ENCODE measurements at regions not wholly inside any gene's neighbourhood (a gene's known extent, or its start where the extent isn't known, plus 50 kb on each side); places are given as distances from the start of the nearest gene placed in this dataset.

DNA sequence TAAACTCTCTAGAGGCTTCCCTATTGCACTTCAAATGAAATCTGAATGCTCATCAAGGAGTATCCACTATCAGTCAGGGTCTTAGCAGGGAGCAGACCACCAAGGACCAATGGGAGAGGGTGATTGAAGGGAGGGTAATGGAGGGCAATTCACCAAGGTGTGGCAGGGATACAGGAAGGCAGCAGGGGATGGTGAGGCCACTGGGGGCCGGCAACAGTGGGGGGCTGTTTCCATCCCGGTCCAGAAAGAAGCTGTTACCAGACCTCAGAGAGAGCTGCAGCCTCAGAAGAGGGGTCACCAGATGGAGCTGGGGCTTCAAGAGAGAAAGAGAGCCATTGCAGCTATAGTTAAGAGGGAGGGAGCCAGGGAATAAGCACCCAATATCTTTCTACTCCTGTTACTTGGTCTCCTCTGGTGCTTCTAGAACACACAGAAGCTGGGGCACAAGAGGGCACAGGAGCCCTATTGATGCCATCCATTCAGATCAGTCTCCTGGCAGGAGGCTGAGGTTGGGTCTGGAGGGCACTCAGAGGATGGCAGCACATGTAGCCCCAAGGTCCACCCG lies 417.6 kb downstream of the PTPRU start:
- Histone ChIP-seq H3K27ac (ENCODE audit: low read depth in 2 of 2, low read length in 2 of 2) (no peak overlapping the region), H3K27me3 (ENCODE audit: control insufficient read depth in 2 of 2, insufficient read depth in 2 of 2, low read length in 2 of 2) (peaks cover 0 to 1% of the 10 kb centered on the region in 2 donors), H3K9ac (ENCODE audit: low read depth in 1 of 2, low read length in 2 of 2) (no peak overlapping the region), H3K36me3 (ENCODE audit: control insufficient read depth in 2 of 2, insufficient read depth in 2 of 2, low read length in 2 of 2) (no peaks in the 10 kb centered on the region), H3K4me3 (ENCODE audit: low read length in 2 of 2) (no peak overlapping the region), H3K9me3 (ENCODE audit: control insufficient read depth in 2 of 2, low read length in 2 of 2) (no peaks in the 10 kb centered on the region), H3K4me1 (ENCODE audit: control insufficient read depth in 2 of 2, insufficient read depth in 2 of 2, low read length in 2 of 2) (no peaks in the 10 kb centered on the region)

DNA sequence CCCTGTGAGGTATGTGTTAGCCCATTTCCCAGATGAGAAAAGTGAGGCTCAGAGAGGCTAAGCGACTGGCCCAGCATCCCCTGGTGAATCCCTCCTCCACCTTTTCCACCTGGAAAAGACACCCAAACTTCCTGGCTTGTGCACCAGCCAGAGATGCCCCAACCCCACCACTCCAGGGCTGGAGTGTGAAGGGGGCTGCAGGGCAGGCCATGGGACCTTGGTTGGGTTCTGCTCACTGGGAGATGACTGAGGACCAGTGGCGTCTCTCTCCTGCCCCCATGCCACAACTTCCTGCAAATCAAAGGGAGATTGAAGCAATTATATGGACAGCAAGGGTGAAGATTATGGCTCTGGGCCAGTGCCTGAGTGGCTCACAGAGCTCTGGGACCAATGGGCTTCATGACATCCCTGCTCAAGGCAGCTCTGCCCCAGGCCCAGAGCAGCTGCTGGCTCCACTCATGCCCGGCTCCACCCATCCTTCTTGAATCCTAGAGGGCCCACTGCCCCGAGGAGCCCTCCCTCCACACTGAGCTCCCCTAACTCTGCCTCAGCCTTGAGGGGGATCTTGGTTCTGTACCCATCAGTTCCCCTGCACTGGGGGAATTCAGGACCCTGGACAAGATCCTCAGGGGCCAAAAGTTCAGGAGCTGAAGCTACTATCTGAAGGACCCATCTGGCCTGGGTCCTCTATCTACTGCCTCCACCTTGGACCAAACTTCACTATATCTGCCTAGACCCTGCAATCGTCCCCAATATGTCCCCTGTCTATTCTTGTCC lies 416.9 kb downstream of the PTPRU start:
- Histone ChIP-seq H3K4me1 (ENCODE audit: control insufficient read depth in 2 of 2, insufficient read depth in 2 of 2, low read length in 2 of 2) (no peaks in the 10 kb centered on the region), H3K36me3 (ENCODE audit: control insufficient read depth in 2 of 2, insufficient read depth in 2 of 2, low read length in 2 of 2) (no peaks in the 10 kb centered on the region), H3K27ac (ENCODE audit: low read depth in 2 of 2, low read length in 2 of 2) (no peak overlapping the region), H3K4me3 (ENCODE audit: low read length in 2 of 2) (no peak overlapping the region), H3K9me3 (ENCODE audit: control insufficient read depth in 2 of 2, low read length in 2 of 2) (no peaks in the 10 kb centered on the region), H3K9ac (ENCODE audit: low read depth in 1 of 2, low read length in 2 of 2) (no peak overlapping the region), H3K27me3 (ENCODE audit: control insufficient read depth in 2 of 2, insufficient read depth in 2 of 2, low read length in 2 of 2) (peaks cover 0 to 1% of the 10 kb centered on the region in 2 donors)

DNA sequence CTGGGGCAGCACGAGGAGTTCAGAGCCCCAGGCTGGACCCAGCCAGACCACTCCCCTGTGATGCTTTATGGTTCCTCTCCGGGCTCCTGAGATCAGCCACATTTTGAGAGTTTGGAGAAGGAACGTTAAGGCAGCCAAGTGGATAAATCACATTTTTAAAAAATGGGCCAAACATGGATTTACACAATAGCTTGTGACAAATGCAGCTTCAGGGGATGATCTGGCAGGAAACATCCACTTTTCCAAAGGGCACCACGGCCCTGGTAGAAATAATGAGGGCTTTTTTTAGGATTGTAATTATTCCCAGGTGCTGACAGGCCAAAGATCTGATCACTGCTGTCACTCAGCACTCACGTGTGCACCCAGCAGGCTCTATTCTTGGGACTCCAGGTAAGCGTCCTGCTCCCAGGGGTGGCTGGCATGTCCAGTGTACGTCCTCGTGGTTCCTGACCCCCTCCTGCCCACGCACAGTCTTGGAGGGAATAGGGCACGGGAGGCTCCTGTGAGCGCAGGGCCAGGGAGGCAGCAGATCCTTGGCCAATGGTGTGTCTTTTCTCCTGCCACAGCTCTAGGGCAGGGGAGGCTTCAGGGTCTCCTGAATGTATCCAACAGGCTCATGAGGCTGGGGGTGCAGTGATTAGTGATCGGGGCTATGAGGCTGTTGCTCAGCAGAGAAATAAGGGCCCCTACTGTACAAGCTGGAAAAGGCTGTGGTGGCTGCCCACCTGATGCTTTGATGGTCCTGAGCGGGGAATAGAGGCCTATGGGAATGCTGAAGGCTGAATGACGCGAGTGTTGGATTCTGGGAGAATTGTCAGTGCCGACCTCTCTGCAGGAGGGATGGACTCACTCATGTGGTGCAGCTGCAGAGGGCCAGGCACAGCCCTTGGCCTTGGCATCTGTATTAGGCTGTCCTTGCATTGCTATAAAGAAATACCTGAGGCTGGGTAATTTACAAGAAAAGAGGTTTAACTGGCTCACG lies 415.7 kb downstream of the PTPRU start:
- Histone ChIP-seq H3K27me3 (ENCODE audit: control insufficient read depth in 2 of 2, insufficient read depth in 2 of 2, low read length in 2 of 2) (peaks cover 0 to 1% of the 10 kb centered on the region in 2 donors), H3K9me3 (ENCODE audit: control insufficient read depth in 2 of 2, low read length in 2 of 2) (no peaks in the 10 kb centered on the region), H3K27ac (ENCODE audit: low read depth in 2 of 2, low read length in 2 of 2) (no peak overlapping the region), H3K4me1 (ENCODE audit: control insufficient read depth in 2 of 2, insufficient read depth in 2 of 2, low read length in 2 of 2) (no peaks in the 10 kb centered on the region), H3K9ac (ENCODE audit: low read depth in 1 of 2, low read length in 2 of 2) (no peak overlapping the region), H3K4me3 (ENCODE audit: low read length in 2 of 2) (no peak overlapping the region), H3K36me3 (ENCODE audit: control insufficient read depth in 2 of 2, insufficient read depth in 2 of 2, low read length in 2 of 2) (no peaks in the 10 kb centered on the region)

DNA sequence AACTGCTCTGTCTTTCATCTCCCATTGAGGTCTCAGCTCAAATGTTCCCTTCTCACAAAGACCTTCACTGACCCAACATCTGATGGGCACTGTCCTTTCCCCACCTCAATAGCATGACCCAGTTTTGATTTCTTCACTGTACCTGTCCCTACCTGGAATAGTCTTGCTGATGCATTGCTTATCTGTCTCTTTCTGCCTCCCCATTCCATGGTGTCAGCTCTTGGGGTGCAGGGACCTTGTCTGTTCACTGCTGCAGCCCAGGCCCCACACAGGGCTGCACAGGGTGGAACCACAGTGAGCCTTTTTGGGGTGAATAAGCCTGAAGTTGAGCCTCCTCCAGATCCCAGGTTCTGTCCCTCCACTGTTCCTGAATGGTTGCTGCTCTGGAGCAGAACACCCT lies 414.9 kb downstream of the PTPRU start:
- H3K9ac ChIP-seq (ENCODE audit: low read depth in 1 of 2, low read length in 2 of 2), result no peak overlapping the region
- peaks cover 0 to 1% of the 10 kb centered on the region in 2 donors for H3K27me3 ChIP-seq (ENCODE audit: control insufficient read depth in 2 of 2, insufficient read depth in 2 of 2, low read length in 2 of 2)
- no peak overlapping the region for H3K27ac ChIP-seq (ENCODE audit: low read depth in 2 of 2, low read length in 2 of 2)

GRCh38 chr1:29650476-29650875 lies 414.2 kb downstream of the PTPRU start:
- Histone ChIP-seq H3K4me1 (ENCODE audit: control insufficient read depth in 2 of 2, insufficient read depth in 2 of 2, low read length in 2 of 2) (no peaks in the 10 kb centered on the region), H3K27ac (ENCODE audit: low read depth in 2 of 2, low read length in 2 of 2) (no peak overlapping the region), H3K4me3 (ENCODE audit: low read length in 2 of 2) (no peak overlapping the region), H3K36me3 (ENCODE audit: control insufficient read depth in 2 of 2, insufficient read depth in 2 of 2, low read length in 2 of 2) (no peaks in the 10 kb centered on the region), H3K9me3 (ENCODE audit: control insufficient read depth in 2 of 2, low read length in 2 of 2) (no peaks in the 10 kb centered on the region), H3K9ac (ENCODE audit: low read depth in 1 of 2, low read length in 2 of 2) (no peak overlapping the region), H3K27me3 (ENCODE audit: control insufficient read depth in 2 of 2, insufficient read depth in 2 of 2, low read length in 2 of 2) (no peaks in the 10 kb centered on the region)

More for the DNA sequence above, 414.9 kb downstream of the PTPRU start:
- Histone ChIP-seq H3K9me3 (ENCODE audit: control insufficient read depth in 2 of 2, low read length in 2 of 2) (no peaks in the 10 kb centered on the region), H3K36me3 (ENCODE audit: control insufficient read depth in 2 of 2, insufficient read depth in 2 of 2, low read length in 2 of 2) (no peaks in the 10 kb centered on the region), H3K4me1 (ENCODE audit: control insufficient read depth in 2 of 2, insufficient read depth in 2 of 2, low read length in 2 of 2) (no peaks in the 10 kb centered on the region), H3K4me3 (ENCODE audit: low read length in 2 of 2) (no peak overlapping the region)

GRCh38 chr1:29650041-29650400 lies 413.7 kb downstream of the PTPRU start:
- Histone ChIP-seq H3K4me3 (ENCODE audit: low read length in 2 of 2) (no peak overlapping the region), H3K9ac (ENCODE audit: low read depth in 1 of 2, low read length in 2 of 2) (no peak overlapping the region), H3K36me3 (ENCODE audit: control insufficient read depth in 2 of 2, insufficient read depth in 2 of 2, low read length in 2 of 2) (no peaks in the 10 kb centered on the region), H3K27me3 (ENCODE audit: control insufficient read depth in 2 of 2, insufficient read depth in 2 of 2, low read length in 2 of 2) (no peaks in the 10 kb centered on the region), H3K27ac (ENCODE audit: low read depth in 2 of 2, low read length in 2 of 2) (no peak overlapping the region), H3K9me3 (ENCODE audit: control insufficient read depth in 2 of 2, low read length in 2 of 2) (no peaks in the 10 kb centered on the region), H3K4me1 (ENCODE audit: control insufficient read depth in 2 of 2, insufficient read depth in 2 of 2, low read length in 2 of 2) (no peaks in the 10 kb centered on the region)

GRCh38 chr1:29649189-29650040 lies 413.1 kb downstream of the PTPRU start:
- Histone ChIP-seq H3K27me3 (ENCODE audit: control insufficient read depth in 2 of 2, insufficient read depth in 2 of 2, low read length in 2 of 2) (no peaks in the 10 kb centered on the region), H3K9ac (ENCODE audit: low read depth in 1 of 2, low read length in 2 of 2) (no peak overlapping the region)

DNA sequence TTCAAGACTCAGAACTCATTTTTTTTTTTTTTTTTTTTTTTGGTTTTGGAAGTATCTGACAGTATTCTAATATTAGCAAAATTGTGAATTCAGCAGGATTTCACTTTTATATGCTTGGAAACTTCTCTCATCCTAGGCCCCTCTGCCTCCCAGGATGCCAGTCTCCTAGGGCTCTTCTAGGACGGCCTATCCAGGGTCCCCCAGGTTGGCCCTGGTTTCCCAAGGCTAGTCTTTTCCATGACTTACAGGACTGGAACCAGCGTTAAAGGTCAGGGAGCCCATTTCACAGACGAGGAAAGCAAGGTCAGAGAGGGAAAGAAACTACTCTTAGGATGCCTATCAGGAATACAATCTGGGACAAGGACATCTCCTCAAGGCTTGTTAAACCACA lies 412.5 kb downstream of the PTPRU start:
- no peaks in the 10 kb centered on the region for H3K9me3 ChIP-seq (ENCODE audit: control insufficient read depth in 2 of 2, low read length in 2 of 2)
- H3K9ac ChIP-seq (ENCODE audit: low read depth in 1 of 2, low read length in 2 of 2), result no peak overlapping the region
- no peak overlapping the region for H3K4me3 ChIP-seq (ENCODE audit: low read length in 2 of 2)
- H3K27ac ChIP-seq (ENCODE audit: low read depth in 2 of 2, low read length in 2 of 2), result no peak overlapping the region
- no peaks in the 10 kb centered on the region for H3K4me1 ChIP-seq (ENCODE audit: control insufficient read depth in 2 of 2, insufficient read depth in 2 of 2, low read length in 2 of 2)
- H3K36me3 ChIP-seq (ENCODE audit: control insufficient read depth in 2 of 2, insufficient read depth in 2 of 2, low read length in 2 of 2), result no peaks in the 10 kb centered on the region
- no peaks in the 10 kb centered on the region for H3K27me3 ChIP-seq (ENCODE audit: control insufficient read depth in 2 of 2, insufficient read depth in 2 of 2, low read length in 2 of 2)

More at GRCh38 chr1:29649189-29650040, 413.1 kb downstream of the PTPRU start:
- H3K27ac ChIP-seq (ENCODE audit: low read depth in 2 of 2, low read length in 2 of 2), result no peak overlapping the region
- H3K9me3 ChIP-seq (ENCODE audit: control insufficient read depth in 2 of 2, low read length in 2 of 2), result no peaks in the 10 kb centered on the region
- H3K4me1 ChIP-seq (ENCODE audit: control insufficient read depth in 2 of 2, insufficient read depth in 2 of 2, low read length in 2 of 2), result no peaks in the 10 kb centered on the region
- H3K36me3 ChIP-seq (ENCODE audit: control insufficient read depth in 2 of 2, insufficient read depth in 2 of 2, low read length in 2 of 2), result no peaks in the 10 kb centered on the region
- H3K4me3 ChIP-seq (ENCODE audit: low read length in 2 of 2), result no peak overlapping the region

DNA sequence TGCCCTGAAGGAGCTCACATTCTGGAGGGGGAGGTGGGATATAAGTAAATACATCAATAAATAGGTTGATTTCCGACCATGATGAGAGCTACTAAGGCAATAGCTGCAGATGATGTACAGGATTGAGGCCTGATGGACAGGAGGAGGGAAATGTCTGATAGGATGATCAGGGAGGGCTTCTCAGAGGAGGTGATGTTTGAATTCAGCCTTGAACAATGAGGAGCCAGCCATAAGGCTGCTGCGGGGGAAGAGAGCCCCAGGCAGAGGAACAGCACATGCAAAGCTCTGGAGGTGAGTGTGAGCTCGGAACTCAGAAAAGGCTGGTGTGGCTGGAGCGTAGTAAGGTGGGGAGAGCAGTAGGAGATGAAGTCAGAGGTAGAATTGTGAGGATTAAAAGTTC lies 411.7 kb downstream of the PTPRU start:
- H3K36me3 ChIP-seq (ENCODE audit: control insufficient read depth in 2 of 2, insufficient read depth in 2 of 2, low read length in 2 of 2), result no peaks in the 10 kb centered on the region
- no peaks in the 10 kb centered on the region for H3K9me3 ChIP-seq (ENCODE audit: control insufficient read depth in 2 of 2, low read length in 2 of 2)
- H3K4me3 ChIP-seq (ENCODE audit: low read length in 2 of 2), result no peak overlapping the region
- H3K27ac ChIP-seq (ENCODE audit: low read depth in 2 of 2, low read length in 2 of 2), result no peak overlapping the region
- no peaks in the 10 kb centered on the region for H3K4me1 ChIP-seq (ENCODE audit: control insufficient read depth in 2 of 2, insufficient read depth in 2 of 2, low read length in 2 of 2)
- no peak overlapping the region for H3K9ac ChIP-seq (ENCODE audit: low read depth in 1 of 2, low read length in 2 of 2)
- no peaks in the 10 kb centered on the region for H3K27me3 ChIP-seq (ENCODE audit: control insufficient read depth in 2 of 2, insufficient read depth in 2 of 2, low read length in 2 of 2)

Data from mucosa of rectum (tissue), 2 donors.